GM12873 (cell line): ENCODE measurements at regions not wholly inside any gene's neighbourhood (a gene's known extent, or its start where the extent isn't known, plus 50 kb on each side); places are given as distances from the start of the nearest gene placed in this dataset.

Experiments used
- CTCF ChIP-seq: IDR thresholded peaks from 2 replicates; pipeline ENCODE4 v1.5.1; 2012; ENCODE audit warnings: low read depth, mild to moderate bottlenecking, moderate library complexity, low read length, control low read depth; ENCODE audit not compliant: insufficient read depth; ENCODE audit errors: missing control alignments

DNA sequence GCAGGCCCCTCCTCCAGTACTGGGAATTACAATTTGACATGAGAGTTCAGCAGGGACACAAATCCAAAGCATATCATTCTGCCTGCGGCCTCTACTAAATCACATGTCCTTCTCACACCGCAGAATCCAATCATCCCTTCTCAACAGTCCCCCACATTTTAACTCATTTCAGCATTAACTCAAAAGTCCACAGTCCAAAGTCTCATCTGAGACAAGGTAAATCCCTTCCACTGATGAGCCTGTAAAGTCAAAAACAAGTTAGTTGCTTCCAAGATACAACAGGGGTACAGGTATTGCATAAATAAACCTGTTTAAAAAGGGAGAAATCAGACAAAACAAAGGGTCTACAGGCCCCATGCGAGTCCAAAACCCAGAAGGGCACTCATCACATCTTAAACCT, 64.0 kb downstream of the EBNA1BP2 start:
- no peak for TF ChIP-seq CTCF

GRCh38 chr1:43107664-43108063, 64.4 kb downstream of the EBNA1BP2 start:
- no peak for TF ChIP-seq CTCF

DNA sequence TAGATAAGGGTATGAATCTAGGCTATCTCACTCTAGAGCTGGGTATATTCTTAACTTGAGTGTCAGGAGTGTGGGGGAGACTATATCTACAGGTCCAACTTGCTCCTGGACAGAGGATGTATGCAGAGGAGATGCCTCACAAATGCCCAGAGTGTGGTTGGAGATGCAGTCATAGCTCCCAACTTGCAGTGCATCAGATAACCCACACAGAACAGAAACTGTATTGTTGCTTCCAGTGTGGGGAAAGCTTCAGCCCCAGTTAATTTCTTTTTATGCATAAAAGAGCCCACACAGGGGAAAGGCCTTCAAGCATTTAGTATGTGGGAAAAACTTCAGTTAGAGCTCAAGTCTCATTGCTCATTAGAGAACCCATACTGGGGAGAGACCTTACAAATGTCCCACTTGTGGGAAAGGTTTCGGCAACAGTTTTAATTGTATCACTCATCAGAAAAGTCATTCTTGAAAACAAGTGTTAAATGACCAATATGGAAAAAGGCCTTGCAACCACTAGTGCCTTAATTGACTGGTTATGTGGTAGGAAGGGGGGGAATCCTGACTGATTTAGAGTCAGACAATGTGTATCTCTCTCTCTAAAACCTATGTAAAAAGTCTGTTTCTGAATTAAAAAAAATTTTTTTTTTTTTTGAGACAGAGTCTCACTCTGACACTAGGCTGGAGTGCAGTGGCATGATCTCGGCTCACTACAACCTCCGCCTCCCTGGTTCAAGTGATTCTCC, 67.9 kb downstream of the EBNA1BP2 start:
- no peak for TF ChIP-seq CTCF

- TF ChIP-seq CTCF, result no peak
These were observed 71.0 kb downstream of the EBNA1BP2 start for GRCh38 chr1:43101061-43101460.

DNA sequence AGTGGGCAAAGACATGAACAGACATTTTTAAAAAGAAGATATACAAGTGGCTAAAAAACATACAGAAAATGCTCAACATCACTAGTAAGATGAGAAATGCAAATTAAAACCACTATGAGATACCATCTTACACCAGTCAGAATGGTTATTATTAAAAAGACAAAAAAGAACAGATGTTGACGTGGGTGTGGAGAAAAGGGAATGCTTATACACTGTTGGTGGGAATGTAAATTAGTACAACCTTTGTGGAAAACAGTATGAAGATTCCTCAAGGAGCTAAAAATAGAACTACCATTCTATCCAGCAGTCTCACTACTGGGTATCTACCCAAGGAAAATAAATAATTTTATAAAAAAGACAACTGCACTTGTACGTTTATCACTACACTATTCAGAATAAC, 73.9 kb downstream of the EBNA1BP2 start:
- no peak for TF ChIP-seq CTCF

- TF ChIP-seq CTCF, result no peak
These were observed 88.7 kb downstream of the EBNA1BP2 start for GRCh38 chr1:43083375-43083891.

DNA sequence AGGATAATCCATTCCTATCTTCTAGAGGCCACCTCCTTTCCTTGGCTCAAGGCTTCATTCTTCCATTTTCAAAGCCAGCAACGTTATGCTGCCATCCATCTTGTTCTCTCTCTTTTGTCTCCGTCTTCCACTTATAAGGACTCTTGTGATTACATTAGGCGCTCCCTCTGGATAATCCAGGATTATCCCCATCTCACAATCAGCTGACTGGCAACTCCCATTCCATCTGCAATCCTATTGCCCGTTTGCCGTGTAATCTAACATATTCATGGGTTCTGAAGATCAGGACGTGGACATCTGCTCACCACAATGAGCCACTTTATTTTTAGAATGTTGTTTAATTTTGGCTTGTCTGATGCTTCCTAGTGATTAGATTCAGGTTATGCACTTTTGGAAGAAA, 89.3 kb downstream of the EBNA1BP2 start:
- no peak for TF ChIP-seq CTCF

DNA sequence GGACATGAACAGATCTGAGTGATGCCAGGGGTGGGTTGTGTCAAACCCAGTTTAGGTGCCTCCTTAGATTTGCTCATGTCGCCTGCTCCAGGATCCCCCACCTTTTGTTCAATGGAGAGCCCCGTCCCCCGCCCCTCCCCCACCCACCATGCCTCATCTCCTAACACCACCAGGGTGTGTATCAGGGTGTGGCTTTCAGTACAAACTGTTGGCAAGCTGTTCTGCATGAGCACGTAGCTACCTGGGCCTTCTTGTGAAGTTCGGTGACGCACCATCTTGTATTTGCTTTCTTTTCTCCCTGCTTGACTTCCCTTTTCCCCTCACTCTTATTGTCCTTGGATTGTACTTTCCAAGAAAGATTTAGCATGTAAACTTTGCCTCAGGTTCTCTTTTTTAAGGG, 94.8 kb downstream of the EBNA1BP2 start:
- no peak for TF ChIP-seq CTCF
